Progenitor cell of endocrine pancreas (in vitro differentiated cells): ENCODE measurements at regions not wholly inside any gene's neighbourhood (a gene's known extent, or its start where the extent isn't known, plus 50 kb on each side); places are given as distances from the start of the nearest gene placed in this dataset.

Experiments
- DNase-seq: peaks from one replicate; pipeline ENCODE4 v3.0.0; 2021; ENCODE audit warnings: low spot score; ENCODE audit not compliant: unreplicated experiment
- H3K27ac Mint-ChIP-seq: 2 replicates; pipeline ENCODE4 v1.8.0; 2021; ENCODE audit warnings: mild to moderate bottlenecking, moderate library complexity, mixed read lengths
- H3K27me3 Mint-ChIP-seq: 2 replicates; pipeline ENCODE4 v1.8.0; 2021; ENCODE audit warnings: mixed read lengths
- H3K36me3 Mint-ChIP-seq: 2 replicates; pipeline ENCODE4 v1.8.0; 2022; ENCODE audit warnings: mixed read lengths; ENCODE audit not compliant: insufficient read depth
- H3K4me1 Mint-ChIP-seq: 2 replicates; pipeline ENCODE4 v1.8.0; 2021; ENCODE audit warnings: low read depth, mixed read lengths
- H3K4me3 Mint-ChIP-seq: 2 replicates; pipeline ENCODE4 v1.8.0; 2021; ENCODE audit warnings: low read depth, mild to moderate bottlenecking, moderate library complexity, mixed read lengths
- H3K9me3 Mint-ChIP-seq: 2 replicates; pipeline ENCODE4 v1.8.0; 2021; ENCODE audit warnings: low read depth, mixed read lengths
- TF ChIP-seq, protein P1 (sequence below): fragments of 200-600 bp; sonication (generic); IDR thresholded peaks from one replicate; pipeline ENCODE4 v1.5.0; 2021; ENCODE audit warnings: antibody characterized with exemption, mild to moderate bottlenecking; ENCODE audit not compliant: unreplicated experiment

- Mint-ChIP-seq H3K27me3 (no peaks in the 10 kb centered on the region), H3K36me3 (no peaks in the 10 kb centered on the region), H3K4me3 (peak overlapping the region; percentile 29), H3K9me3 (no peaks in the 10 kb centered on the region), H3K4me1 (peaks cover 31% of the 10 kb centered on the region), H3K27ac (peak overlapping the region; percentile 74)
- TF ChIP-seq, protein P1, sequence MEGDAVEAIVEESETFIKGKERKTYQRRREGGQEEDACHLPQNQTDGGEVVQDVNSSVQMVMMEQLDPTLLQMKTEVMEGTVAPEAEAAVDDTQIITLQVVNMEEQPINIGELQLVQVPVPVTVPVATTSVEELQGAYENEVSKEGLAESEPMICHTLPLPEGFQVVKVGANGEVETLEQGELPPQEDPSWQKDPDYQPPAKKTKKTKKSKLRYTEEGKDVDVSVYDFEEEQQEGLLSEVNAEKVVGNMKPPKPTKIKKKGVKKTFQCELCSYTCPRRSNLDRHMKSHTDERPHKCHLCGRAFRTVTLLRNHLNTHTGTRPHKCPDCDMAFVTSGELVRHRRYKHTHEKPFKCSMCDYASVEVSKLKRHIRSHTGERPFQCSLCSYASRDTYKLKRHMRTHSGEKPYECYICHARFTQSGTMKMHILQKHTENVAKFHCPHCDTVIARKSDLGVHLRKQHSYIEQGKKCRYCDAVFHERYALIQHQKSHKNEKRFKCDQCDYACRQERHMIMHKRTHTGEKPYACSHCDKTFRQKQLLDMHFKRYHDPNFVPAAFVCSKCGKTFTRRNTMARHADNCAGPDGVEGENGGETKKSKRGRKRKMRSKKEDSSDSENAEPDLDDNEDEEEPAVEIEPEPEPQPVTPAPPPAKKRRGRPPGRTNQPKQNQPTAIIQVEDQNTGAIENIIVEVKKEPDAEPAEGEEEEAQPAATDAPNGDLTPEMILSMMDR, result no peak
- no peak for DNase-seq
These were observed 212.5 kb downstream of the GAS1 start for GRCh38 chr9:86734771-86735170.

DNA sequence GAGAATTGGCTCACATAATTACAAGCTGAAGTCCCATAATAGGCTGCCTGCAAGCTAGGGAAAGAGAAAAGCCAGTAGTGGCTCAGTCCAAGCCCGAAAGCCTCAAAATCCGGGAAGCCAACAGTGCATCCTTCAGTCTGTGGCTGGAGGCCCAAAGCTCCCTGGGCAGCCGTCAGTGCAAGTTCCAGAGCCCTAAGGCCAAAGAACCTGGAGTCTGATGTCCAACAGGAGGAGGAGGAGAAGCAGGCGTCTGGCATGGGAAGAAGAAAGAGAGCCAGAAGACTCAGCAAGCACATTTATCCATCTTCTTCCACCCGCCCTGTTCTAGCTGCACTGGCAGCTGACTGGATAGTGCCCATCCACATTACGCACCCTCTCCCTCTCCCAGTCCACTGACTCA is 213.4 kb downstream of the GAS1 start:
- Mint-ChIP-seq H3K4me1 (peaks cover 31% of the 10 kb centered on the region), H3K27ac (no peak overlapping the region), H3K4me3 (no peak overlapping the region), H3K27me3 (no peaks in the 10 kb centered on the region), H3K36me3 (no peaks in the 10 kb centered on the region), H3K9me3 (no peaks in the 10 kb centered on the region)
- TF ChIP-seq, protein P1, result no peak
- no peak for DNase-seq

GRCh38 chr9:86732514-86733171 is 214.7 kb downstream of the GAS1 start:
- no peak for DNase-seq
- H3K4me3 Mint-ChIP-seq, result no peak overlapping the region
- H3K9me3 Mint-ChIP-seq, result no peaks in the 10 kb centered on the region
- H3K27me3 Mint-ChIP-seq, result no peaks in the 10 kb centered on the region
- no peak overlapping the region for H3K27ac Mint-ChIP-seq
- no peaks in the 10 kb centered on the region for H3K36me3 Mint-ChIP-seq
- TF ChIP-seq, protein P1, result no peak
- H3K4me1 Mint-ChIP-seq, result peaks cover 29% of the 10 kb centered on the region

GRCh38 chr9:86731511-86732063 is 215.7 kb downstream of the GAS1 start:
- no peaks in the 10 kb centered on the region for H3K9me3 Mint-ChIP-seq
- peak overlapping the region; percentile 13 for H3K27ac Mint-ChIP-seq
- no peaks in the 10 kb centered on the region for H3K36me3 Mint-ChIP-seq
- no peaks in the 10 kb centered on the region for H3K27me3 Mint-ChIP-seq
- DNase-seq, result no peak
- H3K4me3 Mint-ChIP-seq, result no peak overlapping the region
- H3K4me1 Mint-ChIP-seq, result peaks cover 26% of the 10 kb centered on the region
- TF ChIP-seq, protein P1, result no peak

DNA sequence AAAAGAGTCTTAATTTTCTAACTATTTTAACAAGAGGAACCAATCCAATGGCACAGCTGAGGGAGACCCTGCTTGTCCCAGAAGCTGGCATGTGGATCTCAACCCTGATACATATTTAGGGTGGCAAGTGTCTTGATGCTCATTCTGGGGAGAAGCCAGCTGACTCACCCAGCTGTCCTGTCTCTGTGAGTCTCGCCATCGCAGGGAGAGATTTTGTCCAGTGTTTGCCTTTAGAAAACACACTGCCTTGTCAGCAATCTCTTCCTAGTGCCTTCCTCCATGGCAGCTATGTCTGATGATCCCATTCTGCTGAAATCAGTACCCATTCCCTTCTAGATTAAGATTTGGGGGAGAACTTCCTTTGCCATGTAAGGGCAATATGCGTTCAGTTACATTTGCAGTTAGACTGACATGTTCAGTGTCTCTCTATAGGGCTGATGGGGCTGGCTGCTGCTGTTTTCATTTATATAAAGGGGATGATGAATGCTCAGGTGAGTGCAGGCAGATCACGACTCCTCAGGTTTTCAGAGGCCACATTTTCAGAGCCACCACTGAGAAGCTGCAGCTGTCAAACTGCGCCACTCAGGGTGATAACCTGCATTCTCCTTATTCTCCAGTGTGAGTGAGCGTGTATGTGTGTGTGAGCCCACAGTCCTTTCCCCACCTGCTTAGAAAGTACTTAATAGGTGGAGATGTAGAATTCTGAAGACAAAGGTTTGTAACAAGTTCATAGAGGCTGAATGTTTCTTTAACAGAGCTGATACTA is 217.0 kb downstream of the GAS1 start:
- no peak for DNase-seq
- Mint-ChIP-seq H3K27me3 (no peaks in the 10 kb centered on the region), H3K4me3 (no peak overlapping the region), H3K36me3 (no peaks in the 10 kb centered on the region), H3K9me3 (no peaks in the 10 kb centered on the region), H3K4me1 (peaks cover 17% of the 10 kb centered on the region), H3K27ac (no peak overlapping the region)
- TF ChIP-seq, protein P1, result no peak
